IMR-90 (cell line): ENCODE measurements at regions not wholly inside any gene's neighbourhood (a gene's known extent, or its start where the extent isn't known, plus 50 kb on each side); places are given as distances from the start of the nearest gene placed in this dataset.

Experiments
- ATAC-seq: fragments of 200-7000 bp; cut with Tn5 transposase; 2 replicates; pipeline ENCODE4 v1.9.1; 2020; ENCODE audit warnings: low read depth, mild to moderate bottlenecking, moderate library complexity
- BruUV-seq: library from RNA; stranded (reverse); fragments of 400-500 nt; replicated peaks from 2 replicates; lab custom pipeline; 2021; lab: Mats Ljungman, UMichigan
- CTCF ChIA-PET: fragments of 300-600 bp; formaldehyde crosslinking; extraction: SDS; loops from one replicate; lab custom pipeline; 2021; ENCODE audit warnings: antibody characterized with exemption; lab: Yijun Ruan, JAX
- POLR2A ChIA-PET: fragments of 300-600 bp; sonication (Branson Sonifier 250); formaldehyde crosslinking; loops from one replicate; lab custom pipeline; 2022; ENCODE audit warnings: antibody characterized with exemption; ENCODE audit not compliant: unreplicated experiment; lab: Charles Lee
- DNase-seq: peaks from one replicate; pipeline ENCODE4 v3.0.0; 2013
- H2AFZ ChIP-seq: replicated peaks from 2 replicates; pipeline ENCODE3; 2013; ENCODE audit warnings: low read length, mild to moderate bottlenecking; ENCODE audit not compliant: poor library complexity
- H2AK5ac ChIP-seq: 2 replicates; pipeline ENCODE4 v1.6.1; 2013; ENCODE audit warnings: low read depth, low read length, inconsistent platforms
- H2AK9ac ChIP-seq: replicated peaks from 2 replicates; pipeline ENCODE3; 2013; ENCODE audit warnings: mild to moderate bottlenecking, low read depth, low read length, moderate library complexity; ENCODE audit not compliant: poor library complexity
- H2BK120ac ChIP-seq: 2 replicates; pipeline ENCODE4 v1.6.1; 2013; ENCODE audit warnings: low read depth, low read length, inconsistent platforms
- H2BK15ac ChIP-seq: 3 replicates; pipeline ENCODE4 v1.6.1; 2013; ENCODE audit warnings: low read depth, low read length, inconsistent platforms
- H2BK20ac ChIP-seq: 2 replicates; pipeline ENCODE4 v1.6.1; 2013; ENCODE audit warnings: low read depth, mild to moderate bottlenecking, inconsistent platforms, low read length, moderate library complexity
- H2BK5ac ChIP-seq: 2 replicates; pipeline ENCODE4 v1.6.1; 2013; ENCODE audit warnings: mild to moderate bottlenecking, low read depth, low read length, inconsistent platforms; ENCODE audit not compliant: poor library complexity, severe bottlenecking
- H3K14ac ChIP-seq: replicated peaks from 2 replicates; pipeline ENCODE4 v1.6.1; 2013; ENCODE audit warnings: low read depth, low read length, inconsistent platforms
- H3K18ac ChIP-seq: 2 replicates; pipeline ENCODE4 v1.6.1; 2013; ENCODE audit warnings: low read depth, low read length, control low read depth
- H3K23ac ChIP-seq: 2 replicates; pipeline ENCODE4 v1.6.1; 2013; ENCODE audit warnings: low read depth, low read length, inconsistent platforms
- H3K27ac ChIP-seq: 2 replicates; pipeline ENCODE4 v1.5.1; 2013; ENCODE audit warnings: mild to moderate bottlenecking, control low read depth, low read length; ENCODE audit not compliant: insufficient read depth
- H3K27me3 ChIP-seq: 2 replicates; pipeline ENCODE4 v1.6.1; 2013; ENCODE audit warnings: low read length; ENCODE audit not compliant: control insufficient read depth, insufficient read depth
- H3K36me3 ChIP-seq: 2 replicates; pipeline ENCODE4 v1.6.1; 2013; ENCODE audit warnings: low read length, mixed read lengths; ENCODE audit not compliant: control insufficient read depth, insufficient read depth
- H3K4ac ChIP-seq: 2 replicates; pipeline ENCODE4 v1.6.1; 2013; ENCODE audit warnings: low read depth, low read length, inconsistent platforms
- H3K4me1 ChIP-seq: 2 replicates; pipeline ENCODE4 v1.6.1; 2013; ENCODE audit warnings: low read length, mixed read lengths; ENCODE audit not compliant: control insufficient read depth, insufficient read depth
- H3K4me2 ChIP-seq: 2 replicates; pipeline ENCODE4 v1.6.1; 2013; ENCODE audit warnings: low read depth, mild to moderate bottlenecking, control low read depth, low read length, moderate library complexity
- H3K4me3 ChIP-seq: 2 replicates; pipeline ENCODE4 v1.5.1; 2013; ENCODE audit warnings: low read depth, mild to moderate bottlenecking, control low read depth, low read length, moderate library complexity; ENCODE audit not compliant: insufficient read depth
- H3K56ac ChIP-seq: 2 replicates; pipeline ENCODE4 v1.6.1; 2013; ENCODE audit warnings: low read length, inconsistent platforms; ENCODE audit not compliant: insufficient read depth; ENCODE audit errors: extremely low read depth
- H3K79me1 ChIP-seq, 2 experiments: 2 replicates each; pipeline ENCODE4 v1.6.1; 2013; ENCODE audit warnings: low read length in 2 of 2, inconsistent platforms in 1 of 2, low read depth in 1 of 2
- H3K9ac ChIP-seq: 2 replicates; pipeline ENCODE4 v1.6.1; 2013; ENCODE audit warnings: low read depth, low read length, control low read depth
- H3K9me1 ChIP-seq: 2 replicates; pipeline ENCODE4 v1.6.1; 2013; ENCODE audit warnings: low read length, inconsistent platforms; ENCODE audit not compliant: insufficient read depth
- H3K9me3 ChIP-seq: 2 replicates; pipeline ENCODE4 v1.6.1; 2013; ENCODE audit warnings: low read length; ENCODE audit not compliant: control insufficient read depth, insufficient read depth
- H4K20me1 ChIP-seq: 2 replicates; pipeline ENCODE4 v1.6.1; 2013; ENCODE audit warnings: low read length, inconsistent platforms; ENCODE audit not compliant: insufficient read depth
- H4K5ac ChIP-seq: 2 replicates; pipeline ENCODE4 v1.6.1; 2013; ENCODE audit warnings: mild to moderate bottlenecking, low read depth, low read length, control low read depth
- H4K8ac ChIP-seq, 2 experiments: 2 replicates each; pipeline ENCODE4 v1.6.1; 2013; ENCODE audit warnings: low read depth in 2 of 2, low read length in 2 of 2, control low read depth in 1 of 2, inconsistent platforms in 1 of 2
- H4K91ac ChIP-seq: 2 replicates; pipeline ENCODE4 v1.6.1; 2013; ENCODE audit warnings: low read depth, low read length, inconsistent platforms; ENCODE audit not compliant: insufficient read depth
- CTCF ChIP-seq: conservative IDR thresholded peaks from 2 replicates; pipeline ENCODE4 v1.5.1; 2012; ENCODE audit warnings: mild to moderate bottlenecking, low read depth, low read length, improper control_type of control experiment
- FOS ChIP-seq: fragments of 150-350 bp; IDR thresholded peaks from 2 replicates; pipeline ENCODE4 v1.6.1; 2016; ENCODE audit warnings: low read depth, low read length
- WGBS, 2 experiments: methylation state at CpG; one replicate each; pipeline versions ENCODE4 v1.1.5 to v1.1.7; 2013; ENCODE audit warnings: missing lambda C conversion rate in 2 of 2; ENCODE audit not compliant: insufficient read length in 1 of 2; ENCODE audit errors: extremely low coverage in 2 of 2; 5-methylcytosine and 5-hydroxymethylcytosine counted together
- dilution Hi-C: fragments of 300-500 bp; cut with HindIII; formaldehyde crosslinking; loops from one replicate; pipeline ENCODE4 v1.14.3; 2018; ENCODE audit warnings: low sequenced_read_pairs; ENCODE audit not compliant: unreplicated experiment
- in situ Hi-C: fragments of 300-500 bp; cut with MboI; formaldehyde crosslinking; loops from 3 replicates; pipeline ENCODE4 v1.14.3; 2019; ENCODE audit warnings: low sequenced_read_pairs, inconsistent platforms, mixed read lengths
- intact Hi-C: fragments of 100-400 bp; cut with micrococcal nuclease; formaldehyde crosslinking; loops from 2 replicates; pipeline ENCODE4 v1.10.0; 2022

GRCh38 chr3:117109178-117109577, 399.6 kb downstream of the TUSC7 start:
- Histone ChIP-seq H2BK120ac (no peak overlapping the region), H3K18ac (no peak overlapping the region), H2AK9ac (no peak overlapping the region), H2BK20ac (no peak overlapping the region), H4K5ac (no peak overlapping the region), H3K36me3 (no peaks in the 10 kb centered on the region), H2BK15ac (no peak overlapping the region), H3K4me1 (peaks cover 2% of the 10 kb centered on the region), H3K9ac (no peak overlapping the region), H2AFZ (no peak overlapping the region), H3K4me2 (no peak overlapping the region), H4K20me1 (no peaks in the 10 kb centered on the region), H2AK5ac (no peak overlapping the region), H3K56ac (no peak overlapping the region), H3K4me3 (no peak overlapping the region), H3K27ac (no peak overlapping the region), H2BK5ac (no peak overlapping the region), H3K9me1 (peaks cover 5% of the 10 kb centered on the region; the same call in 1 of the 2 replicates), H3K14ac (no peak overlapping the region), H4K8ac (no peak overlapping the region), H3K79me1 (no peaks in the 10 kb centered on the region), H3K4ac (no peak overlapping the region), H4K91ac (no peak overlapping the region), H3K23ac (no peak overlapping the region), H3K9me3 (no peaks in the 10 kb centered on the region), H3K27me3 (no peaks in the 10 kb centered on the region)
- DNase-seq (no peak), ATAC-seq (no peak)
- BruUV-seq = no TSS peak
- intact Hi-C loops = no loop called here
- TF ChIP-seq CTCF (no peak), FOS (no peak)
- dilution Hi-C loops = no loop called here
- WGBS, 2 experiments = no CpG with 5 or more reads among the region's 6 CpGs
- in situ Hi-C loops = no loop called here
- CTCF ChIA-PET = interaction anchor here (0.7 kb wide), 1 partner anchor 637 kb away, joined by 3 read pairs; no protein-coding TSS in a partner anchor
- POLR2A ChIA-PET = no interaction called here
